H4 (cell line): ENCODE measurements at regions not wholly inside any gene's neighbourhood (a gene's known extent, or its start where the extent isn't known, plus 50 kb on each side); places are given as distances from the start of the nearest gene placed in this dataset.
"Not testable (repeated sequence)": the region's sequence is repeated elsewhere in the genome, so short reads cannot be mapped to it uniquely, and the experiment has no call there.

Source experiments
- DNase-seq: peaks from one replicate; pipeline ENCODE4 v3.0.0-alpha.2; 2015; ENCODE audit warnings: low spot score

DNA sequence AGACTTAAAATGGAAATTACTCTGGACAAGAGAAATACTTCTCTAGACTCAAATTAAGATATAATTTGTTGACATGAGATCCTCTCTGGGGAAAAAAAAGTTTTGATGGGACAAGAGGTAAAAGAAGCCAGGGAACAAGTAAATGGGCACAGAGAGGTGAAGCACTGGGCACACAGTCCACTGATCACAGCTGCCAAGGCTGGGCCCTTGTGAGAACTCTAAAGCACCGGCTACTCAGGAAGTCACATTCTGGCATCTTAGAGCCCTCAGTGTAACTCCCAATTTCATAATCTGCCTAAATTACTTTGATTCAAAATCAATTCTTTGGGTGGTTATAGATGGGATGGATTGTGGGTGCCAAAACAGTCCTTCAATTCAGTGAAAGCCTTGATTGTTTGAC is 123.2 kb upstream of the CACNA2D1 start:
- DNase-seq = no peak

GRCh38 chr7:82562716-82563404 is 119.3 kb upstream of the CACNA2D1 start:
- no peak for DNase-seq

DNA sequence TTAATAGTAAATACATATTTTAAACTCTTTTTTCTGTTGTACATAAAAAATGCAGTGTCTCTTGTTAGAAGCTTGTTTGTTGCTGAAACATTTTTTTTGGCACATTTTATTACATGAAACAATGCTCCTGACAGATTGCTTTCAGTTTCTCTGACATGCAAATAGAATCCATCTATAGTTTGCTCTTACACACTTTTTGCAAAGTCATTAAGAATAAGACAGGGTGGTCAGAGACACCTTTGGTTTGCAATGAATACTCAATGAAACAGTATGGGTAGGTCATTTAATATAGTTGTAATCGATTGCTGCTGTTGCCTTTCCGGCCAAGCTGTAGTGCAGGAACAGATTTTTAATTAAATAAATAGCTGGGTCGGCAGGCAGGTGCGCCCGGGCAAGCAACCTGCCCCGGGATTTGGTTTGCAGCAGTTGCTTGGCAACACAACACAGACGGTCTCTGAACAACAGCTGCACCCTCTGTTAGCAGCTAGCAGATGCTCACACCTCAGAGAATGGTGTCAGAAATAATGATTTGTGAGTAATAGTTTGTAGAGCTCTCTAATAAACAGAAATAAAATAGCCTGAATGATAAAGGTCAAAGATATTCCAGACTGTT is 115.7 kb upstream of the CACNA2D1 start:
- no peak for DNase-seq

DNA sequence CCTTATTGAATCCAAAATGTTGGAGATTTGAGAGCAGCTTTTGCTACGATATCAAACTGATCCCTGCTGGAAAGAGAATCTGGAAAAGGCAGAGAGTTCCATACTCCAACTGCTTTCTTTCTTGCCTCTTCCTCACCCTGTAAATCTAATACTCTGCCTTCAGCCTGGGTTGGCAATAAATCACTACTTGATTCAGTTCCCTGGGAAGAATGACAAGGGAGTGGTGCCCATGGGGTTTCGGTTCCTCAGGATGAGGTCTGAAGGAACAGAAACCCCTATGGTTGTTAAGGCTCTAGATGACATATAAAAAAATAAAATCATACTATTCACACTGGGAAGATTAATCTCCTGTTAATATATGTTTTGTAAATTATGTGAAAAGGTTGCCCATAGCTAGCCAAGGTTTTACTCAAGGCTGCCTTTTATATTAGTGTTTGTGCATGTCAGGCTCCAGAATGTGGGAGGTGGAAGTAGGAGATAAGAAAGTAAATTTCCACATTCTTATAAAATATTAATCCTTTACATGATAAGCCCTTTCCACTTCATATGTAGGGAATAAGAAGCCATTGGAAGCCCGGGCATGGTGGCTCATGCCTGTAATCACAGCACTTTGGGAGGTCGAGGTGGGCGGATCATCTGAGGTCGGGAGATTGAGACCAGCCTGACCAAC is 106.2 kb upstream of the CACNA2D1 start:
- no peak for DNase-seq

GRCh38 chr7:82548141-82548688 is 104.6 kb upstream of the CACNA2D1 start:
- DNase-seq = no peak

DNA sequence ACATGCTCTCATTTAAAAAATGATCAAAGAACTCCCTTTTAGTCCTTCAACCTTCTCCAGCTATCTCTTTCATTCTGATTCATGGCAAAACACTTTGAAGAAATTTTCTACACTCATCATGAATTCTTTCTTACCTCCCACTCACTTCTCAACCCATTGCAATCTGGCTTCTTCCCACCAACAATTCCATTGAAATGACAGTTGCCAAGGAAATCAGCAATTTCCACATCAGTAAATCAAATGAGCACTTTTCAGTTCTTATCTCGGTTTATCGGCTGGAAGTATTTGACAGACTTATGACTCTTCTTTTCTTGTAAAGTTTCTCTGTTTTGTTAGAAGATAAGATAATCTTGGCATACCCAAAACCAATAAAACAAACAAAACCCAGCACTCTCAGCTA is 99.1 kb upstream of the CACNA2D1 start:
- DNase-seq = no peak

DNA sequence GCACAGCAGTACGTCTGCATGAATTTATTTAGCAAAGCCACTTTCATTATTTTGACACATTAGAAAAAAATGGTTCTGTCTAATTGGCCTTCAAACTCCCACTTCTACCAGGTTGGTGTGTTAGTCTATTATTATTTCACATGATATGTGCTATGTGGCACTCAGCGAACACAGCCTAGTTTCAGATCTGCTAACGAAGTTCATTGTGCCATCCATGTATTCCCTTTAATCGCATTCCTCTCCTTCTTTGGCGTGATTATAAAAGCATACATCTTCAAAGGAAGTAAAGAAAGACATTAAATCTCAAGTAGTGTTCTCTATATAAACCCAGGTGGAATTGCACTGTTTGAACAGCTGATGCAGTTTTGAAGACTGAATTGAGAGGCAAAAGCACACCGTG is 96.4 kb upstream of the CACNA2D1 start:
- no peak for DNase-seq

DNA sequence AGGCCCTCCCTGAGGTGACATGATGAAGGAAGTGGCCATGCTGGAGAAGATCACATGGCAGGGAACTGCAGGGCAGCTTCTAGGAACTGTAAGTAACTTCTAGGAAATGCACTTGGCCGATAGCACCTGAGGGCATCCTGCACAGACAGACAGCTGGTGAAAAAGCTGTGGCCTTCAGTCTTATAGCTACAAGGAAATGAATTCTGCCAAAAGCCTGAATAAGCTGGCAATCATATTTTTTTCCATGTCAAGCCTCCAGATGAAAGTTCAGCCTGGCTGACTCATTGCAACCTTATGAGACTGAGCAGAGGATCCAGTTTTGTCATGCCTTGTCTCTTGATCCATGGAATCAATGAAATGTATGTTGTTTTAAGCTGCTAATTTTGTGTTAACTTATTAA is 91.1 kb upstream of the CACNA2D1 start:
- no peak for DNase-seq

DNA sequence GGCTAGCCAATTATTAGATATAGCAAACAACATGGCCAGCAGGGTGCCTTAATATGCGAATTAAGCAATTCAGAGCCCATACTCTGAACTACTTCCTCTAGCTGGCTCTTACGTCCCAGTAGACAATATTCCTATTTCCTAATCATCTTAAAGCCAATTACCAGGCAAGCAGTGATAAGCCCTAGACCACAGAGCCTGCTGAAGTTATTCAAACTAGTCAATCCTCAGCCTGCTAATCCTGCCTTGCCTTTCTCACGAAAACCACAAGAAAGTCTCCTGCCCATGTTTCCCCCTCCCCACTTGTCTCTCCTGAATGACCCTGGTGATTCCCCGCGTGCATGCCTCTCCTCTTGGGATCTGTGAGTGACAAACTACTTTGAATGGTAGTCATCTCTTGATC is 86.8 kb upstream of the CACNA2D1 start:
- no peak for DNase-seq

DNA sequence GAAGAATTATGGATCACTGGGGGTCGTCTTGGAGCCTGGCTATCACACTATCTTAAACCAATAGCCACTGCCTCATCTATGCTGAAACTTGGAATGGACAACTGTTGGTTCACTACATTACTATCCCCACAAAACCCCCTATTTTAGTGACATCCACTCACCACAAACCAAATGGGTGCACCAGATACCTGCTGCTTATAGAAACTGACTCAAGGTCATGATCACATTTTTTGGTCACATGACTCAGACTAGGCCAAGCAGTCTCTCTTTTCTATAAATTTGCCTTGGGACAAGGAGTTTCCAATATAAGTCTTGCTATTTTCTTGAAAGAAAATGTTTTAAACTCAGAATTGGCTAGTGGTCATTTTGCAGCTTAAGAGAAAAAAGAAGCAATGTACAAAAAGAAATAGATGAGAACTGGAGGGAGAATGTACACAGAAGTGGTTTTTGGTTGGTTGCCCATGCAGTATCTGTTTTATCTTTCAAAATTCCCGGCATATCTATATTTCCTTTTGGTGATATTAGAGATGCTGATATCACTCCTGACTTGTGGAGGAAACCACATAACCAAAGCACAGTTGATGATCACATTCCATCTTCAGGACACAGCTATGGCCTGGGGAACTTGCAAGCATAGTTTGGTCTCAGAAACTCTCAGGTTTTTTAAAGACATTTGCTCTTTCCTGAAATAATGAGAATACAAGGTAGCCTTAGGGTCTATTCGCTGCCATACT is 85.2 kb upstream of the CACNA2D1 start:
- no peak for DNase-seq

- DNase-seq = no peak
These were observed 84.3 kb upstream of the CACNA2D1 start for GRCh38 chr7:82527851-82528250.

DNA sequence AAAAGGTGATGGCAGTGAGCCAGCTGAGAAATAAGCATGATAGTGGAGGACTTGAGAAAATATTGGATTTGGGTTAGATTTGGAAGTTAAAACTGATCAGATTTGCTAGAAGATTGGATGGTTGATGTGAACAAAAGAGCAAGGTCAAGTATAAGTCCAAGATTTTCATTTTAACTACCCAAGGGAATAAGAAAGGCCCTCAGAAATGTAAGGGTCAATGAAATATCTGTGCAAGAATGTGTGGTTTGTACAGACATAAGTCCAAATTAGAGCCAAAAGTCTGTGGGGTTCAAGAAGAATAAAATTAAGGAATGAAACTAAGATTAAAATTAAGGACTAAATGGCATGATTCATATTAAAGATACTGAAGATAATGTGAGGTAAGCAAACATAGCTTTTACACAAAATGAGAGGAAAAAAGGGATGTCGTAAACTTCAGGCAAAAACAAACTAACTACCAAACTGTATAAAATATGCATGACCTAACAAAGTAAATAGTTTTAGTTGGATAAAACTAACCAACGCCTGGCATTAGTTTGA is 78.4 kb upstream of the CACNA2D1 start:
- no peak for DNase-seq

DNA sequence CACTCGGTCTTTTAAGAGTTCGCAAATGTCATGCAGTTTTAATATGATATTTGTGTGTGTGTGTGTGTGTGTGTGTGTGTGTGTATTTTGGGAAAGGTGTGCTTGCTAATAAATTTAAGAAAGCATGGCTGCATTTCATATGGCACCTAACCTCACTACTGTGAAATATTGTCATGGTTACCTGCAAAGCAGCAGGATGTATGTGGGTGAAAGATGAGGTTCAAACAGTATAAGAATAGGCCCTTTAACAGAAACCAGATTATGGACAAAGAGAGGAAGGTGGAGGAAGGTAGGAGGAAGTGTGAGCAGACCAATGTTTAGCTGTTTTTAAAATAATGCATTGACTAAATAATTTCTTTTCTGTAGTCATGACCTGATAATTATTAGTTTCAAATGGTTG is 73.5 kb upstream of the CACNA2D1 start:
- no peak for DNase-seq

DNA sequence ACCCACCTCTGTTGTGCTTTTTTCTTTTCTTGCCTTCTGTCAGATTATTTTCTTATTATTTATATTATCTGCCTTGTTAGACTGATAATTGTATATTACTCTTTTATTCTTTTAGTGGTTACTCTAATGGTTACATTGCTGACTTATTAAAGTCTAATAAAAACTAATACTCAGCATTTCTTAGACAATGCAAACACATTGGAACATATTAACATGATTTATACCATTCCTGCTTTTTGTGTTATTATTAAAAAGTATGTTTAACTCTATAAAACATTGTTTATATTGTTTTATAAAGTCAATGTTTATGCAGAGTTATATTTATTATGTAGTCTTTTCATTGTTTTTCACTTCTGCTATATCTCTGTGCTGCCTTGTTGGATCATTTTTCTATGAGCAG is 68.0 kb upstream of the CACNA2D1 start:
- DNase-seq = no peak

- DNase-seq = no peak
These were observed 64.5 kb upstream of the CACNA2D1 start for GRCh38 chr7:82507976-82508677.

- no peak for DNase-seq
These were observed 63.9 kb upstream of the CACNA2D1 start for GRCh38 chr7:82507365-82507975.

- peak; percentile 22 for DNase-seq
These were observed 63.1 kb upstream of the CACNA2D1 start for GRCh38 chr7:82506702-82507101.

DNA sequence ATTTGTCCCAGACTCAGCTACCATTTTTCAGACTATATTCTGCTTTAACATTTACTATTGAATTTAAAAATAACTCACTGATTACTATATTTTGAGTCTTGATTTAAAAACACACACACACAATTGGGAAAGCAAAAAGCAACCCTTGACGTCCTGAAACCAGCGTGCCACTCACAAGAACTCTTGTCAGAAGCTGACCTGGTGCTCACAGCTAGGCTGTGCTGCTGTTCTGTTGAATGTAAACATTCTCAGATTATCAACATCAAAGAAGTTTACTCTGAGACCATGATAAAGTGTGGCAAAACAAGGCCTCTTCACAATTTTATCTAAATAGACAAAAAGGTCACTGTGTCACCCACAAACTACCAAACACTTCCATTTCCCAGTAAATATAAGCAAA is 62.6 kb upstream of the CACNA2D1 start:
- no peak for DNase-seq

GRCh38 chr7:82501346-82501745 is 57.8 kb upstream of the CACNA2D1 start:
- DNase-seq = no peak

DNA sequence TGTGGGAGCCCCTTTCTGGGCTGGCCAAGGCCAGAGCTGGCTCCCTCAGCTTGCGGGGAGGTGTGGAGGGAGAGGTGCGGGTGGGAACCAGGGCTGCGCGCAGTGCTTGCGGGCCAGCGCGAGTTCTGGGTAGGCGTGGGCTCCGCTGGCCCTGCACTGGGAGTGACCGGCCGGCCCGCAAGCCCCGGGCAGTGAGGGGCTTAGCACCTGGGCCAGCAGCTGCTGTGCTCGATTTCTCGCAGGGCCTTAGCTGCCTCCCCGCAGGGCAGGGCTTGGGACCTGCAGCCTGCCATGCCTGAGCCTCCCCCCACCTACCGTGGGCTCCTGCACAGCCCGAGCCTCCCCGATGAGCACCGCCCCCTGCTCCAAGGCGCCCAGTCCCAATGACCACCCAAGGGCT is 56.0 kb upstream of the CACNA2D1 start:
- not testable (repeated sequence) for DNase-seq

GRCh38 chr7:82494420-82494819 is 50.8 kb upstream of the CACNA2D1 start:
- DNase-seq = no peak
